HTR-8/SVneo (cell line): ENCODE measurements at regions not wholly inside any gene's neighbourhood (a gene's known extent, or its start where the extent isn't known, plus 50 kb on each side); places are given as distances from the start of the nearest gene placed in this dataset.
"Not testable (repeated sequence)": the region's sequence is repeated elsewhere in the genome, so short reads cannot be mapped to it uniquely, and the experiment has no call there.

ENCODE experiments used
- DNase-seq: peaks from one replicate; pipeline ENCODE4 v3.0.0; 2011; ENCODE audit warnings: low spot score, mixed read lengths; ENCODE audit not compliant: insufficient read length
- FAIRE-seq: peaks from 2 replicates; lab custom pipeline; 2011; peaks lifted over from hg19 to GRCh38; lab: Jason Lieb, UNC

DNA sequence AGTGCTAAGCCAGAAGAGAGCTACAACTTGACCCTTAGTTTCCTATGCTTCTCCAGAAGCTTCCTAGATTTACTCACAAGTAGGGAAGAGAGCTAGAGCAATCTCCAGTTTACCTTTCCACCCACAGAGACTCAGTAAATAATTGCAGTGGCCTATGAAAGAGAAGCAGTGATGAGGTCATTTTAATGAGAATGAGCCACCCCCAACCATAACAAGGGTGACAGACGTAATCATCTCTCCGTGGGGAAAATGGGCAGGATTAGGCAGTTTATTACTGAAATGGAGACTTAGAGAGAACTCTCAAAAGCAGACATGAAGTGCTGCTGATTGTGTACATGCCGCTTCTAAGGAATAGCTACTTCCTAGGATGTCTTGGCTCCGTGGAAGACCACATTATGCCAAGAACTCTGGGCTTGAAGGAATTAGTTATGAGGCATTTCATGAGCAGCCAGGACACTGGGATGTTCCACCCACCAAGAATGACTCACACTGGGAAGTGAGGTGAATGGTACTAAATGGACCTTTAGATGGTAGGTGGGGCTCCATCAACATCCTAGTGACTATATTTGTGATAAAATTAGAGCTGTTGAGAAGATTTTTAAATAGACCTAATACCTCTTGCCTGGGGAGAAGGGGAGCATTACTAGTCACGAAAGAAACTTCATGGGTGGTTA lies 160.9 kb downstream of the EDEM1 start:
- FAIRE-seq (no peak), DNase-seq (no peak)

DNA sequence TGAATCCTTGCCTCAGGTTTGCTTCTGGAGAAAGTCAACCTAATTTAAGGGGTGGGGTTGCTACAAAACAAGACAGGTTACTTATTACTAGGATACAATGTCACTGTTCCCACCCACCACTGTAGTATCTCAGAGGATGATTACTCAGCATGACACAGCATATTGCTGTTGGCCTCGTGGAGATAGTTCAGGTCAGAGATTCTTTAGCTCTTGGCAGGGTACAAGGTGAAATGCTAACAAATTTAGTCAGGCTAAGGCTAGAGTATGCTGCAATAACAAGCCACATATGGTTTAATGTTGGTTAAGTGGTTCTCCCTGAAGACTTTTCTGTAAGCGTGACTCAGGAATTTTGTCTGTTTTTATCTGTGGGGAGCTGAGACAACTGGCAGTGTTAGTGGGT lies 161.8 kb downstream of the EDEM1 start:
- DNase-seq = no peak
- FAIRE-seq = no peak

DNA sequence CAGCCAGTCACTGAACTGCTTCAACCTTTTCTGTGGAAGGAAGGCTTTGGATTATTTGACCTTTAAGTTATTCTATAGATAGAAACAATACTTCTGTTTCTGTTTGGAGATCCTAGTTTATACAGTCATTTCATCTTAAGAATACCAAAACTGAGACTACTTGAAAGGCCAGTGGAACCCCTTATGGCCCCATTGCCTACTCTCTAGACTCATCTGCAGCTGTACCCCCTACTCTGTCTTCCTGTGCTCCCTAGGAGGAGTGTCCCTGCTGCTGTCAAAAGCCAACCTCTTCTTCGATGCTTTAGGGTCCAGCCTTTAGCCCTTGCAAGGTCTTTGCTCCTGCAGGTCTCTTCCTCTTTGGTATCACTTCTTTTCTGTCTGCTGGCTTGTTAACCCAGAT lies 169.6 kb downstream of the EDEM1 start:
- no peak for DNase-seq
- FAIRE-seq = no peak

DNA sequence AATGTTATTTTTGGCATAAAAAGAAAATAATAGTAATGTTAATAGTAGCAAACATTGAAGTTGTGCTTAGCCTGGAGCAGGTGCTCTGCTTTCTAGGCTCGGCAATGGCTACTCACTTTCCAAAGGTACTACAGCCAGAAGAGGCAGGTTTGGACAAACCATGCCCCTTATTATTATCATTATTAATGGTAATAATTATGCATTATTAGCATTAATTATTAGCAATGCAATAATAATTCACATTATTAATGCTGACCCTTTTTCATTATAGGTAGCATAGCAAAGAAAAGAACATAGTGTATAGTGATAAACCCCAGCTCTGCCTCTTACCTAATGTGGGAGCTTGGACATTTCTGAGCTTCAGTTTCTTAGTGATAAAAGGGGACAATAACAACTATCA lies 171.4 kb downstream of the EDEM1 start:
- DNase-seq = no peak
- FAIRE-seq = no peak

DNA sequence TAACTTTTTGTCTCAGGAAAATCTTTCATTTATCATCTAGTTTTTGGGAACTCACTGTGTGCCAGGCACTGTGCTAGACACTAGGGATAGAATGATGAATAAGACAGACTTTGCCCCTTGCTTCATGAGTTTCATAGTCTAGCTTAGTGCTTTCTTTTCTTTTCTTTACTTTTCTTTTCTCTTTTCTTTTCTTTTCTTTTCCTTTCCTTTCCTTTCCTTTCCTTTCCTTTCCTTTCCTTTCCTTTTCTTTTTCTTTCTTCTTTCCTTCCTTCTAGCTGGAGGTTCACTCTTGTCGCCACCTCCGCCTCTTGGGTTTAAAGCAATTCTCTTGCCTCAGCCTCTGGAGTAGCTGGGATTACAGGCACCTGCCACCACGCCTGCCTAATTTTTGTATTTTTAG lies 172.9 kb downstream of the EDEM1 start:
- FAIRE-seq = no peak
- no peak for DNase-seq

DNA sequence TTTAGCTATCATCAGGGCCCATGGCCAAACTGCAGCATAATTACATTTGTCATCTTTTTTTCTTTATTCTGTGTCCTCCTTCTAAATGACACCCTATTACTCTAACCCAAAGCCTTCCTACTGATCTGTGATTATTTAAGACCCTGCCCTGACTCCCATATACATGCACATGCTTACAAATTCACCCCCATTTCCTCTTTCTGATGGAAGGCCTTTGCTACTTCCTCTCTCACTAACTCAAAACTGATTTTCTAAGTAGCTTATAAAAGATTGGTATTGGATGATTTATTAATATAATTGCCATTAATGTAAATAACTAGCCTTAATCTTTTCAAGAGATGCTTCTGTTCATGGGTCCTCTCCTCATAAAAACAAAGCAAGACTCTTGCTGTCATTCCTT lies 179.2 kb downstream of the EDEM1 start:
- no peak for DNase-seq
- no peak for FAIRE-seq

DNA sequence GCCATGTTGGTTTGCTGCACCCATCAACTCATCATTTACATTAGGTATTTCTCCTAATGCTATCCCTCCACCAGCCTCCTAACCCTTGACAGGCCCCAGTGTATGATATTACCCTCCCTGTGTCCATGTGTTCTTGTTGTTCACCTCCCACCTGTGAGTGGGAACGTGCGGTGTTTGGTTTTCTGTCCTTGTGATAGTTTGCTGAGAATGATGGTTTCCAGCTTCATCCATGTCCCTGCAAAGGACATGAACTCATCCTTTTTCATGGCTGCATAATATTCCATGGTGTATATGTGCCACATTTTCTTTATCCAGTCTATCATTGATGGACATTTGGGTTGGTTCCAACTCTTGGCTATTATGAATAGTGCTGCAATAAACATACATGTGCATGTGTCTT lies 184.0 kb downstream of the EDEM1 start:
- DNase-seq, FAIRE-seq: not testable (repeated sequence)

DNA sequence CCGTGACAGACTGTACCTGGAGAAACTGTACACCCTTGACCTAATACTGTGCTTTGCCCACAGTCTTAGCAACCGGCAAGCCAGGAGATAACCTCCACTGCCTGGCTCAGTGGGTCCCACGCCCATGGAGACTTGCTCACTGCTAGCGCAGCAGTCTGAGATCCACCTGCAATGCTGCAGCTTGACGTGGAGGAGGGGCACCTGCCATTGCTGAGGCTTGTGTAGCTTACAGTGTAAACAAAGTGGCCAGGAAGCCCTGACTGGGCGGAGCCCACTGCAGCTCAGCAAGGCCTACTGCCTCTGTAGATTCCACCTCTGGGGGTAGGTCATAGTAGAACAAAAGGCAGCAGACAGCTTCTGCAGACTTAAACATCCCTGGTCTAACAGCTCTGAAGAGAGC lies 189.3 kb downstream of the EDEM1 start:
- FAIRE-seq = no peak
- DNase-seq = no peak

DNA sequence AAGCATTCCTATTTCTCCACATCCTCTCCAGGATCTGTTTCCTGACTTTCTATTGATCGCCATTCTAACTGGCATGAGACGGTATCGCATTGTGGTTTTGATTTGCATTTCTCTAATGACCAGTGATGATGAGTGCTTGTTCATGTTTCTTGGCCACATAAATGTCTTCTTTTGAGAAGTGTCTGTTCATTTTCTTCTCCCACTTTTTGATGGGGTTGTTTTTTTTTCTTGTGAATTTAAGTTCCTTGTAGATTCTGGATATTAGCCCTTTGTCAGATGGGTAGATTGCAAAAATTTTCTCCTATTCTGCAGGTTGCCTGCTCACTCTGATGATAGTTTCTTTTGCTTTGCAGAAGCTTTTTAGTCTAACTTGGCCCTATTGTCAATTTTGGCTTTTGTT lies 191.8 kb downstream of the EDEM1 start:
- FAIRE-seq, DNase-seq: not testable (repeated sequence)

DNA sequence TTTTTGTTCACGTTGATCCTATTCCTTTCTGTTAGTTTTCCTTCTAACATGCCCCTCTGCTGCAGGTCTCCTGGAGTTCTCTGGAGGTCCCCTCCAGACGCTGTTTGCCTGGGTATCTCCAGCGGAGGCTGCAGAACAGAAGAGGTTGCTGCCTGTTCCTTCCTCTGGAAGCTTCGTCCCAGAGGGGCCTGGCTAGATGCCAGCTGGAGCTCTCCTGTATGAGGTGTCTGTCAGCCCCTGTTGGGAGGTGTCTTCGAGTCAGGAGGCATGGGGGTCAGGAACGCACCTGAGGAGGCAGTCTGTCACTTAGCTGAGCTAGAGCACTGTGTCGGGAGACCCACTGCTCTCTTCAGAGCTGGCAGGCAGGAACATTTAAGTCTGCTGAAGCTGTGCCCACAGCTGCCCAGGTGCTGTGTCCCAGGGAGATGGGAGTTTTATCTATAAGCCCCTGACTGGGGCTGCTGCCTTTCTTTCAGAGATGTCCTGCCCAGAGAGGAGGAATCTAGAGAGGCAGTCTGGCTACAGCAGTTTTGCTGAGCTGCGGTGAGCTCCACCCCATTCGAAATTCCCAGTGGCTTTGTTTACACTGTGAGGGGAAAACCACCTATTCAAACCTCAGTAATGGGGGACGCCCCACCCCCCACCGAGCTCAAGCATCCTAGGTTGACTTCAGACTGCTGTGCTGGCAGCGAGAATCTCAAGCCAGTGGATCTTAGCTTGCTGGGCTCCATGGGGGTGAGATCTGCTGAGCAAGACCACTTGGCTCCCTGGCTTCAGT lies 196.2 kb downstream of the EDEM1 start:
- not testable (repeated sequence) for DNase-seq, FAIRE-seq

DNA sequence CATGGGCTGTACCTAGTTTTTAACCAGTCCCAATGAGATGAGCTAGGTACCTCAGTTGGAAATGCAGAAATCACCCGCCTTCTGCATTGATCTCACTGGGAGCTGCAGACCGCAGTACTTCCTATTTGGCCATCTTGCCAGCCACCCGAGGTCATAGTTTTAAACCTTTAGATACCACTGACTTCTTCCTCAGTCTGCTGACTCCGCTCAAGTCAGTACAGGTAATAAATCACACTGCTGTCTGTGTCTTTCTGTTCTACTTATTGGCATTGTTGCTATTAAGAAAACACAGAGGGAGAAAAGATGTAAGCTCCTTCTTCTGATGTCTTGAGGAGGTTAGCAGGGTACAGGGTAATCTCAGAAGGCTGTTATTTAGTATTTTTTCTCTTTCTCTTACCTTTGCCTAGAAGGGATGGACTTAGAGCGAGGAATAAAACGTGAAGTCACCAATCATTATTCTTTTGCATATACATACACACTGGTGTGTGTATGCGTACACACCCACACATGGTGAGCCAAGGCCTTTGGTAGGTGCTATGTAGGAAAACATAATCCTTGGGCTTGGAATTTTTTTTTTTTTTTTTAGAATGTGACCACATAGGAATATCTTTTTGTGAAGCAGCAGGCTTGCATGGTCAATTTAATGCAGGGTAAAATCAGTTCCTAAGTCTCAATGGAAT lies 197.2 kb downstream of the EDEM1 start:
- FAIRE-seq = no peak

DNA sequence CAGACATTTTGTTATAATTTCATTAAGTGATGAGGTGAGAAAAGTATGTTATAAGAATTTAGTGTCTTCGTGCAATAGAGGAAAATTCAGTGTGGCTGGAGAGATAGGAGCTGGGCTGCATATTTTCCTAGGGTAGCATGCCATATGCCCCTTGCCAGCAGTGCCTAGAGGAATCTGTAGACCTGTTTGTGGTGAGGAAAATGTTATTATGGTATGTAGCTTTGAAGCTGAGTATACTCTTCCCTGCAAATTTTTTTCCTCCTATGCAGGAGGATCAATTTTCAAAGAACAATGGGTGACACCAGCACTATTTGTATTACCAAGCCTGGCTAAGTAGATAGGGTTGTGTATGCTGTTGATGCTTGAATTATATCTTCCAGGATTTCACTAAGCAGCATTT lies 200.6 kb downstream of the EDEM1 start:
- FAIRE-seq (no peak), DNase-seq (no peak)

More for the DNA sequence above, 197.2 kb downstream of the EDEM1 start:
- DNase-seq = no peak

DNA sequence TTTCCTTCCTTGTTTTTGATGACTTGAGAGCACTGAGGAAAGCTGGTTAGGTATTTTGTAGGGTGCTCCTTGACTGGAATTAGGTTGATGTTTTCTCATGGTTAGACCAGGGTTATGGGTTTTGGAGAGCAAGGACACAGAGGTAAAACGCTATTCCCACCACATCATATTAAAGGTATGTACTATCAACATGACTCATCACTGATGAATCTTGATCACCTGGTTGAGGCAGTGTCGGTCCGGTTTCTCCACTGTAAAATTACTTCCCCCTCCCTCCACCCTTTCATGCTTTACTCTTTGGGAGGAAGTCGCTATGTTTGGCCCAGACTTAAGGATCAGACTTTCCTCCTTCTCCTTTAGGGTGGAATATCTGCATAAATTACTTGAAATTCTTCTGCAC lies 201.6 kb downstream of the EDEM1 start:
- DNase-seq (no peak), FAIRE-seq (no peak)

DNA sequence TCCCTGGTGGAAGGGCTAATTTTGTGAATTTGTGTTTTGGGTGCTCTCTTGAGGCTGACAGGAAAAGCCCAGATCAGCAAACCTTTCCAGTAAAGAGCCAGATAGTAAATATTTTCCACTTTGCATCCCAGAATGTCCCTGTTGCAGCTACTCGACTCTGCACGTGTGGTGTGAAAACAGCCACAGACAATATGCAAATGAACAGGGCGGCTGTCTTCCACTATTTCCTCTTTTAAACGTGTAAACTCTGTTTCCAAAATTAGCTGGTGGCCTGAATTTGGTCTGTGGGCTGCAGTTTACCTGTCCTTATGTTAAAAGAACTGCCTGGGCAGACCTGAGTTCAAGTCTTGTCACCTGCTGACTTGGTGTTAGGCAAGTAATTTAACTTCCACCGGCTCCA lies 202.7 kb downstream of the EDEM1 start:
- no peak for DNase-seq
- no peak for FAIRE-seq

DNA sequence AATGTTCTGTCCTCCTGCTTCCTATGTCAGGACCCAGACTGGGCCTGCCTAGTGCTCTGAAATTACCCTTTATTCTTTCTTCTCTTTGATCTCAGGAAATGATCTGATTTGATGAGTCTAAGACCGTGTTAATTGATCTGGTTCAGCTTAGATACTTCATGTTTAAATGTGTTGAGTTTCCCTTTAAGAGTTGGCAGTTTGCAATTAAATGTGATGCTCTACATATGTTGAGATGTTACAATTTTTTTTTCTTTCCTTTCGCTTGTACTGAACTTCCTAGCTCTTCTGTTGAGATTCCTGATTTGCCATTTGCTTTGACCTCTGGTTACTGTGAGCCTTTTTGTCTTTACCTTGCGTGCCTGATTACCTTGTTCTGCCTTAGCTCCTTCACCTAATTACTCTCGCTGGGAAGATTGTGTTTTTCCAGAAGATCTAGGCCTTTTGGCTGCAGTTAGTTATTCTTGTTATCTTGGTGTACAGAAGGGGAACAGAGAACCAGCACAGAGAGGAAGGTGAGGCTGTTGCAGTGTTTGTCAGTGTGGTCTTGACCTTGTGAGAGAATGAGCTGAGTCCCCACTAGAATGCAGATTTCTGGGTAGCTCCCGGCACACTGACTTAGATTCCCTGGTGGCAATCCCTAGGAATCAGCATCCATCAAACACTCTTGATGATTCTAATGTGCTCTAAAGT lies 203.6 kb downstream of the EDEM1 start:
- DNase-seq (no peak), FAIRE-seq (no peak)

DNA sequence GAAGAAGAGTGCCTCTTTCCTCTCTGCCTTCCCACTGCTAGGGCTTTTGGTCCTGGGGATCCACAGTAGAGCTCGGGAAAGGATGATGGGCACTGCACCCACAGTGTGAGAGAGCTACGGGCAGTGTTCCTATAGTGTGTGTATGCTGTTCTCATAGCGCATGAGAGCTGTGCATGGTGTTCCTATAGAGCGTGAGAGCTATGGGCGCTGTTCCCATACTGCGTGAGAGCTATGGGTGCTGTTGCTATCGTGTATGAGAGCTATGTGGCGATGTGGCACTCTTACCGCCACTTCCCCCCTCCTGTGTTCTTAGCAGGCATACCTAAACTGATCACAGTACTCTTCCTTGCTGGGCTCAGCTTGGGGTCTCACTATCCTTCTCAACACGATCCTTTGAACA lies 213.5 kb downstream of the EDEM1 start:
- no peak for DNase-seq
- FAIRE-seq = no peak

DNA sequence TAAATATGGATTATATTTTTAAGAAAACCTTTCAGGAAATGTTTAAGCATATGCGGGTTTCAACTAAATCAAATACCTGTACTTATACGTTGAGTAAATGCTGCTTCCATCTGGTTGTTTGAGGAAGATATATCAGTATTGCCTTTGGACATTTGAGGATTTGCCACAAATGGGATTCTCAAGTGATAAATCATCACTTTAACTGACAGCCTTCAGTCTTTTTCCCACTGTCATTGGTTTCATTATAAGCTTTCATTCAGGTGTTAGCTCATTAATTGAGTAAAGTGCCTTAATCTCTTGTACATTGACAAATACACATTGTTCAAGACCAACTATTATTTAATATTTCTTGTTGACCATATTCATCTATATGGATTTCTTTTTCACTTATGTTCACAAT lies 217.2 kb downstream of the EDEM1 start:
- no peak for DNase-seq
- FAIRE-seq = no peak

DNA sequence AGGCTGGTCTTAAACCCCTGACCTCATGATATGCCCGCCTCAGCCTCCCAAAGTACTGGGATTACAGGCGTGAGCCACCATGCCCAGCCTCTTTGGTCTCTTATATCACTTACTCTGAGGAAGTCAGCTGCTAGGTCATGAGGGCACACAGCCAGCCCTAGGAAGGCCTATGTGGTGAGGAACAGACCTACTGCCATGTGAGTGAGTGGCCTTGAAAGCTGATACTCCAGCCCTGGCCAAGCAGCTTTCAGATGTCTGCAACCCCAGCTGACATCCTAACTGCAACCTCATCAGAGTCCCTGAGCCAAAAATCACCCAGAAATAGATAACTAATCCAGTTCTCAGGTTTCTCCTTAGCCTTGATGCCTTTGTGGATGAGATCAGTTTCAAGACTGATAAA lies 224.3 kb downstream of the EDEM1 start:
- no peak for DNase-seq
- no peak for FAIRE-seq

DNA sequence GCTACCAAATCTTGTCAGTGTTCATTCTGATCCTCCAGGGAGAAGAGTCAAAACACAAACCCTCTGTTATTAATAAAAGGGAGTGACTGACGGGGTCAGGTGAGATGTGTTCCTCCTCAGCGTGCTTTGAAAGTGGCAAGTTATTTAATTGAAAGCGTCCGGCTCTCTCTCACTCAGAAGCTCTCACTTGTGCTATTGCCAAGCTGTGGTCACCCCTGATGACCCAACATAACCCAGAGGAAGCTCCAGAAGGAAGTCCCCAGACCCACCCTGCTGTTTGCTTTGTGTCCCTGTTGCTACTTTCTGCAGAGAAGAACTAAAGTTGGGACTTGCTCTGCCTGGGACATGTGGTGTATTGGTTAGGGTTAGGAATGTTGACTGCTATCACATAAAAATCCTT lies 235.6 kb downstream of the EDEM1 start:
- FAIRE-seq (no peak), DNase-seq (no peak)

DNA sequence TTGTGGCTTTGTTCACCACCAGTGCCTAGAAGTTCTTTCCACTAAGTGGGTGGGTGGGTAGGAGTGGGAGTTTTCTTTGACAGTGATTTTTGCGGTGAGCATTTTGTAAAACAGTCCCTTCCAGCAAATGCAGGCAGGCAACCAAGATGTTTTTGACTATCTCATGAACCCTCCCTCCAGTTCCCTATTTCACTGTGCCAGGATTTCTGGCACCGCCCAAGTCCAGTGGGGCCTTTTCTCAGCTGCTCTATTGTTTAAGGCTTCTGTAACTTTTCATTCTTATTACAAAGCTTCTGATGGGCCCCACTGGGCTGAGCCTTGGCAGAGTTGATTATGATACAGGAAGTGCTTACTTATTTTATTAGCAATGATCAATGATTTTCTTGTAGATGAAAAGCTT lies 236.0 kb downstream of the EDEM1 start:
- DNase-seq (no peak), FAIRE-seq (no peak)

DNA sequence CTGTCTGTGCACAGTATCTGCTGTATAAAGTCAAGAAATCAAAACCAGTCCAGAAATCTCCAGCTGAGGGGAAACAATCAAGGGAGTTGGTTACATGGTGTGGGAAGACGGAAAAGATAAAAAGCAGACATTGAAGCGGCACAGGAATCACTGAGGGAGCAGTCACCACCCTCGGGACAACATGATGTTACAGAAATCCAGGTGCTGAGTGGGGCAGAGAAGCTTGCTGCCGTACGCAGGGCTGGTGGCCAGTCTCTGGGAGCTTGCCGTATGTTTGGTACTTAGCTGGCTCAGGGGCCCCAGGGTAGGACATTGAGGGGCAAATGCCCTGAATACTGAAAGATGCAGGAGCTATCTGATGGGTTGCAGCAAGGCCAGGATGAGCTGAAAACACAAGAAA lies 237.9 kb downstream of the EDEM1 start:
- FAIRE-seq = no peak
- DNase-seq = no peak
